Caco-2 (cell line): ENCODE measurements at regions not wholly inside any gene's neighbourhood (a gene's known extent, or its start where the extent isn't known, plus 50 kb on each side); places are given as distances from the start of the nearest gene placed in this dataset.

Source experiments
- BruUV-seq: library from RNA; stranded (reverse); fragments of 400-500 nt; replicated peaks from 2 replicates; lab custom pipeline; 2021; lab: Mats Ljungman, UMichigan
- CTCF ChIA-PET: fragments of 300-600 bp; sonication (Branson Sonifier 250); formaldehyde crosslinking; loops from one replicate; lab custom pipeline; 2022; ENCODE audit warnings: antibody characterized with exemption; lab: Charles Lee
- POLR2A ChIA-PET: fragments of 300-600 bp; sonication (Branson Sonifier 250); formaldehyde crosslinking; loops from one replicate; lab custom pipeline; 2022; ENCODE audit warnings: antibody characterized with exemption; lab: Charles Lee
- DNase-seq, 2 experiments: peaks; one replicate each; pipeline versions ENCODE4 v3.0.0 to v3.0.0-alpha.2; 2020 to 2022
- H3K27me3 ChIP-seq: replicated peaks from 2 replicates; pipeline ENCODE4 v1.6.0; 2011; ENCODE audit warnings: low read length; ENCODE audit not compliant: control insufficient read depth, insufficient read depth
- H3K36me3 ChIP-seq: 2 replicates; pipeline ENCODE4 v1.5.1; 2011; ENCODE audit warnings: low read length; ENCODE audit not compliant: control insufficient read depth, insufficient read depth
- H3K4me1 ChIP-seq: fragments of 250-450 bp; sonication (Bioruptor Pico); 2 replicates; pipeline ENCODE4 v1.5.1; 2020; ENCODE audit warnings: mild to moderate bottlenecking
- H3K4me3 ChIP-seq: 2 replicates; pipeline ENCODE4 v1.5.1; 2011; ENCODE audit warnings: low read depth, mild to moderate bottlenecking, control low read depth, low read length
- H3K9me3 ChIP-seq: fragments of 250-450 bp; sonication (Bioruptor Pico); 2 replicates; pipeline ENCODE4 v1.5.1; 2020; ENCODE audit warnings: mild to moderate bottlenecking, moderate library complexity
- H3K27ac Mint-ChIP-seq: one replicate; pipeline ENCODE4 v1.8.0; 2022; ENCODE audit warnings: mixed read lengths; ENCODE audit not compliant: unreplicated experiment
- H3K27me3 Mint-ChIP-seq: one replicate; pipeline ENCODE4 v1.8.0; 2022; ENCODE audit warnings: mixed read lengths; ENCODE audit not compliant: insufficient read depth, unreplicated experiment
- H3K36me3 Mint-ChIP-seq: one replicate; pipeline ENCODE4 v1.8.0; 2022; ENCODE audit warnings: mild to moderate bottlenecking, mixed read lengths; ENCODE audit not compliant: insufficient read depth, unreplicated experiment
- H3K4me1 Mint-ChIP-seq: one replicate; pipeline ENCODE4 v1.8.0; 2022; ENCODE audit warnings: low read depth, mixed read lengths; ENCODE audit not compliant: unreplicated experiment
- H3K4me3 Mint-ChIP-seq: one replicate; pipeline ENCODE4 v1.8.0; 2022; ENCODE audit warnings: mild to moderate bottlenecking, moderate library complexity, mixed read lengths; ENCODE audit not compliant: unreplicated experiment
- H3K9me3 Mint-ChIP-seq: one replicate; pipeline ENCODE4 v1.8.0; 2022; ENCODE audit warnings: mixed read lengths; ENCODE audit not compliant: unreplicated experiment
- CTCF ChIP-seq, 2 experiments: fragments of 200-600 bp in 1 of 2; IDR thresholded peaks; 1 replicate in 1 of 2; 2 replicates in 1 of 2; pipeline versions ENCODE4 v1.5.1 to v1.8.0; 2011 to 2022; ENCODE audit warnings: antibody characterized with exemption in 1 of 2, control low read depth in 1 of 2, inconsistent platforms in 1 of 2, low read depth in 1 of 2, low read length in 1 of 2, mild to moderate bottlenecking in 1 of 2, moderate library complexity in 1 of 2; ENCODE audit not compliant: insufficient read depth in 1 of 2, severe bottlenecking in 1 of 2, unreplicated experiment in 1 of 2
- intact Hi-C: fragments of 100-400 bp; cut with micrococcal nuclease; formaldehyde crosslinking; loops from one replicate; pipeline ENCODE4 v1.10.0; 2022; ENCODE audit not compliant: unreplicated experiment

- H3K36me3 Mint-ChIP-seq, result no peaks in the 10 kb centered on the region
- no peaks in the 10 kb centered on the region for H3K27me3 ChIP-seq
Measured at GRCh38 chr6:40725390-40725789, 138.2 kb upstream of the LRFN2 start.

GRCh38 chr6:40724886-40725285, 137.7 kb upstream of the LRFN2 start:
- Histone ChIP-seq H3K4me1 (peaks cover 20% of the 10 kb centered on the region), H3K27me3 (no peaks in the 10 kb centered on the region), H3K36me3 (no peaks in the 10 kb centered on the region), H3K9me3 (no peaks in the 10 kb centered on the region), H3K4me3 (no peak overlapping the region)
- DNase-seq, result no peak
- H3K27ac Mint-ChIP-seq, result no peak overlapping the region
- ChIA-PET POLR2A (no interaction called here), CTCF (no interaction called here)
- no peaks in the 10 kb centered on the region for H3K27me3 Mint-ChIP-seq
- H3K36me3 Mint-ChIP-seq, result no peaks in the 10 kb centered on the region
- H3K4me3 Mint-ChIP-seq, result no peak overlapping the region
- TF ChIP-seq CTCF (IDR thresholded peaks at IDR 0.05; ENCODE audit: insufficient read depth in 1 of 2, low read depth in 1 of 2, low read length in 1 of 2, severe bottlenecking in 1 of 2, unreplicated experiment in 1 of 2), result no peak
- intact Hi-C loops, result no loop called here
- no peaks in the 10 kb centered on the region for H3K9me3 Mint-ChIP-seq
- peaks cover 19% of the 10 kb centered on the region for H3K4me1 Mint-ChIP-seq
- BruUV-seq, result no TSS peak

More at GRCh38 chr6:40725390-40725789, 138.2 kb upstream of the LRFN2 start:
- Mint-ChIP-seq H3K27ac (no peak overlapping the region), H3K27me3 (no peaks in the 10 kb centered on the region), H3K4me1 (peaks cover 17% of the 10 kb centered on the region), H3K4me3 (no peak overlapping the region), H3K9me3 (no peaks in the 10 kb centered on the region)
- no TSS peak for BruUV-seq
- DNase-seq, result no peak
- TF ChIP-seq CTCF (IDR thresholded peaks at IDR 0.05; ENCODE audit: insufficient read depth in 1 of 2, low read depth in 1 of 2, low read length in 1 of 2, severe bottlenecking in 1 of 2, unreplicated experiment in 1 of 2), result no peak
- CTCF ChIA-PET, result no interaction called here
- H3K9me3 ChIP-seq, result no peaks in the 10 kb centered on the region
- H3K36me3 ChIP-seq, result no peaks in the 10 kb centered on the region
- intact Hi-C loops, result no loop called here
- no peak overlapping the region for H3K4me3 ChIP-seq
- H3K4me1 ChIP-seq, result peaks cover 20% of the 10 kb centered on the region
- POLR2A ChIA-PET, result no interaction called here

GRCh38 chr6:40723967-40724366, 136.8 kb upstream of the LRFN2 start:
- ChIA-PET CTCF (no interaction called here), POLR2A (no interaction called here)
- intact Hi-C loops, result no loop called here
- DNase-seq, result no peak
- no peak for TF ChIP-seq CTCF (IDR thresholded peaks at IDR 0.05; ENCODE audit: insufficient read depth in 1 of 2, low read depth in 1 of 2, low read length in 1 of 2, severe bottlenecking in 1 of 2, unreplicated experiment in 1 of 2)
- Mint-ChIP-seq H3K4me3 (no peak overlapping the region), H3K9me3 (no peaks in the 10 kb centered on the region), H3K27me3 (no peaks in the 10 kb centered on the region), H3K36me3 (no peaks in the 10 kb centered on the region), H3K27ac (no peak overlapping the region), H3K4me1 (peaks cover 24% of the 10 kb centered on the region)
- BruUV-seq, result no TSS peak
- no peaks in the 10 kb centered on the region for H3K27me3 ChIP-seq
- H3K4me3 ChIP-seq, result no peak overlapping the region
- no peaks in the 10 kb centered on the region for H3K36me3 ChIP-seq
- H3K9me3 ChIP-seq, result no peaks in the 10 kb centered on the region
- H3K4me1 ChIP-seq, result peaks cover 25% of the 10 kb centered on the region
